ENCODE measurements at regions not wholly inside any gene's neighbourhood (a gene's known extent, or its start where the extent isn't known, plus 50 kb on each side); places are given as distances from the start of the nearest gene placed in this dataset.

DNA sequence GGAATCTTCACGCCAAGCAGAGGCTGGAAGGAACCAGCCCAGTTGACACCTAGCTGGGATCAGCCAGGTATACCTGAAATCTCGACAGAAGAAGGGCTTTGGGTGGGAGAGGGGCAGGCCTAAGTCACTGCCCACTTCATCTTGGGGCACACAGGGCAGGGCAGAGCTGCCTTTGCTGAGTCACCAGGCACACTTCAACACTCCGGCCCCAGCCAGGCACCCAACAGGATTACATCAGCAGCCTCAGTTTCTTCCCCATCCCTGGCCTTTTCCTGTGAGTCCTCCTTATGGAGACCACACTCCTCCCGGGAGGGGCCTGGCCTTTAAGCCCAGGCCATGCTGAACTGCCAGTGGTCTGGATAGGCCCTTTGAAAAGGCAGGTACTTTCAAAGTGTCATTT is 201.7 kb upstream of the HS6ST1 start:
- 3% methylated on average over 4 of the region's 4 CpGs for WGBS (ENCODE audit: insufficient coverage, low coverage, missing lambda C conversion rate)
- Histone ChIP-seq H3K79me2 (ENCODE audit: control insufficient read depth, insufficient read depth, low read length) (no peaks in the 10 kb centered on the region), H3K4me3 (no peak overlapping the region), H3K4me1 (replicated peaks in 1 of 2; ENCODE audit: control insufficient read depth in 2 of 2, insufficient read depth in 2 of 2, low read length in 2 of 2) (no peaks in the 10 kb centered on the region; a peak in 1 of 5 replicates), H4K20me1 (replicated peaks; ENCODE audit: control insufficient read depth, insufficient read depth, low read length) (no peaks in the 10 kb centered on the region), H3K4me2 (ENCODE audit: insufficient read depth, low read length) (no peak overlapping the region), H2AFZ (ENCODE audit: low read depth, low read length) (no peak overlapping the region), H3K9ac (ENCODE audit: insufficient read depth in 1 of 2, low read depth in 2 of 2, low read length in 2 of 2) (no peak overlapping the region), H3K27me3 (ENCODE audit: control insufficient read depth in 2 of 2, insufficient read depth in 2 of 2, low read length in 2 of 2) (peaks cover 11 to 53% of the 10 kb centered on the region in 2 experiments; a peak in 4 of 5 replicates), H3K9me3 (replicated peaks; ENCODE audit: control insufficient read depth, insufficient read depth, low read depth, low read length) (no peaks in the 10 kb centered on the region), H3K9me1 (ENCODE audit: control insufficient read depth, insufficient read depth, low read length) (no peaks in the 10 kb centered on the region), H3K27ac (ENCODE audit: extremely low read depth, low read depth, low read length) (no peak overlapping the region), H3K36me3 (ENCODE audit: control insufficient read depth, insufficient read depth, low read length) (no peaks in the 10 kb centered on the region)
- no peak for TF ChIP-seq RBM17 (IDR thresholded peaks at IDR 0.05; ENCODE audit: borderline replicate concordance, low read depth, low read length)
- TF ChIP-seq, protein P1, sequence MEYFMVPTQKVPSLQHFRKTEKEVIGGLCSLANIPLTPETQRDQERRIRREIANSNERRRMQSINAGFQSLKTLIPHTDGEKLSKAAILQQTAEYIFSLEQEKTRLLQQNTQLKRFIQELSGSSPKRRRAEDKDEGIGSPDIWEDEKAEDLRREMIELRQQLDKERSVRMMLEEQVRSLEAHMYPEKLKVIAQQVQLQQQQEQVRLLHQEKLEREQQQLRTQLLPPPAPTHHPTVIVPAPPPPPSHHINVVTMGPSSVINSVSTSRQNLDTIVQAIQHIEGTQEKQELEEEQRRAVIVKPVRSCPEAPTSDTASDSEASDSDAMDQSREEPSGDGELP (CRISPR knock-in tag; IDR thresholded peaks at IDR 0.05; ENCODE audit: borderline replicate concordance): no peak
- TF ChIP-seq HLTF (IDR thresholded peaks at IDR 0.05): no peak
- no peak for TF ChIP-seq ZNF311 (CRISPR knock-in tag; IDR thresholded peaks at IDR 0.05)
- no peak for TF ChIP-seq ZNF133 (CRISPR knock-in tag; IDR thresholded peaks at IDR 0.05)
- no peak for TF ChIP-seq CC2D1A (IDR thresholded peaks at IDR 0.05)
- TF ChIP-seq NCOA2 (IDR thresholded peaks at IDR 0.05; ENCODE audit: partially characterized antibody in 2 of 2): no peak
- TF ChIP-seq NR3C1 (CRISPR knock-in tag; IDR thresholded peaks at IDR 0.05): no peak
- no peak for TF ChIP-seq MCM5 (IDR thresholded peaks at IDR 0.05; ENCODE audit: low read depth)
- ChIA-PET CTCF (ENCODE audit: low intra/inter-chr PET ratio) (no interaction called here), POLR2A (no interaction called here)
- in situ Hi-C loops (cut with MboI): no loop called here
- no TSS peak for BruUV-seq (replicated peaks)
- DNase-seq (ENCODE audit: extremely low read depth in 1 of 4, low spot score in 3 of 4): no peak
- no peak for FAIRE-seq
- ATAC-seq: no peak
- intact Hi-C loops (cut with micrococcal nuclease): no loop called here
